ENCODE measurements at regions not wholly inside any gene's neighbourhood (a gene's known extent, or its start where the extent isn't known, plus 50 kb on each side); places are given as distances from the start of the nearest gene placed in this dataset.
"Not testable (repeated sequence)": the region's sequence is repeated elsewhere in the genome, so short reads cannot be mapped to it uniquely, and the experiment has no call there.

GRCh38 chr21:23949493-23949892 lies 1657.8 kb downstream of the MRPL39 start:
- DNase-seq, result no peak

DNA sequence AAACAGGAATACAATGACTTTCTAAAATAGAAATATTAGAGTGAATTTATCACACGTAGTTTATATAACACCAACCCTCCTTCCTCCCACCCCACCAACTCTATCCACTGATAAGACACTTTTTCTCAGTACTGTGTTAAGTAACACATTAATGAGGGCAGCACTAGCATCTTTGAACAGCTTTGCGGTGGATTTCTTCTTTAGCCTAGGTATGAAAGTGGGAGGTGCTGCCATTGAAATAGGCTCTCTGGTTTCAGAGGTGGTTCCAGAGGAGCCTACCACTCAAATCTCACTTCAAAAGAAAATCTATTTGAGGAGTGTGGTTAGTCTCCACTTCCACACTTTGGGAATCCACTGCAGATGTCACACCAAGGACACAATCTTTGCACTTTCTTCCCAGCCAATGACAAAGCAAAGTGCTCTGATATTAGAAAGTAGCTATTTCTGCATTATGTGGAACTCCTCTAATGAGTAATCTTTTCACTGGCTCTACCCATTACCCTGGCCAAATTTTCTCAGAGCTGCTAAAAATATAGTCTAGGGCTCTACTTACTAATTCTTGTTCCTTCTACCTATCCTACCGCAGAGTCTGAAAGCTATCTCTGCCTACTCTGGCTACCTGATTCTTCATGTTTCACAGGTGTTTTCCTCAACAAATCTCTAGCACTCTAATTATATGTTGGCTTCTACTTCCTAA lies 1667.8 kb downstream of the MRPL39 start:
- DNase-seq, result no peak

- DNase-seq, result no peak
These were observed 1670.3 kb downstream of the MRPL39 start for GRCh38 chr21:23936991-23937390.

DNA sequence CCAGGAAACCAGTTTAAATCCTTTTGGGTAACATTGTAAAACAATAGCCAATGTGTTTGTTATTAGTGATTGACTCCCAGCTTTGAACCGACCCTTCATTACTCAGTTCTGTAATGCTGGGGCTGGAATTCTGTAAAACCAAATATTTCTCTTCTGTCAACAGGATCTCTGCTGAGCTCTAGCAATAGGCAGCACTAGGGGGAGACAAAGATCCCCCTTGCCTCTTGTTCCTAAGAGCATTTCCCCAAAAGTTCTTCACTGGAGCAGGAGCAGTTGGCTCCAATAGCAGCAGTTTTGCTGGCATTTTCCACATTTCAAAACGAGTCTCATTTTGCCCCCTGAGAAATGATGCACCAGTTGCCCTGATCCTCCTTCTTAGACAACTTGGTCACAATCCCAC lies 1671.1 kb downstream of the MRPL39 start:
- no peak for DNase-seq

- DNase-seq, result no peak
These were observed 1676.7 kb downstream of the MRPL39 start for GRCh38 chr21:23930565-23930964.

- DNase-seq, result not testable (repeated sequence)
These were observed 1680.9 kb downstream of the MRPL39 start for GRCh38 chr21:23926430-23926829.

DNA sequence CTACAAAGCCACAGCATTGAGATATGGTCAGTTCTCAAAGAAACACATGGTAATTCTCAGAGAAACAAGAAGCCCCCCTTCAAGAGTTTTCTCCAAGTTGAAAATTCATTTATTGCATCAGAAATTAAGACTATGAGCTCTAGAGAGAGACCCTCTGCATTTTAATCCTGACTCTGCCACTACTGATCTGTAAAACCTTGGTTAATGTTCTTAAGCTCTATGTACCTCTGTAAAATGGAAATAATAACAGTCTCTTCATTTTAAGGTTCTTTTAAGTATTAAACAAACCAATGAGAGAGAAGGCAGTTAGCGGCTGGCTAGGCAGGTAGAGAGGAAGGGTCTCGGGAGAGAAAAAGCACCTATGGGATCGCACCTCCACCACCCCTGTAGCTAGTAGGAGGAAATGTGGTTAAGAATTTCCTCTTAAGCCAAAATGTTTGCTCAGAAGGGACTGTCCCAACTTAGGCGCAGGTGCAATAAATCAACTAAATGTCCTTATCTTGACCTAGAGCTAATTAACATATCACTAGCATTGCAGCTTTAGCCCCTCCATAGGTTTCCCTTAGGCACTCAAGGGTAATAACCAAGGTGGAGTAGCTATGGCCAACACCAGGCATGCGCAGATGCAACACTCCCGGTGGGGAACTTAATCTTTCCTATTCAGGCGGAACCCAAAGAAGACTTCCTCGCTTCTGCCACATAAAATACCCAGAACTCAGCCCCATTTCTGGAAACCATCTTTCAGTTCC lies 1685.4 kb downstream of the MRPL39 start:
- DNase-seq, result peak in 1 of 2 donors; percentile 43

DNA sequence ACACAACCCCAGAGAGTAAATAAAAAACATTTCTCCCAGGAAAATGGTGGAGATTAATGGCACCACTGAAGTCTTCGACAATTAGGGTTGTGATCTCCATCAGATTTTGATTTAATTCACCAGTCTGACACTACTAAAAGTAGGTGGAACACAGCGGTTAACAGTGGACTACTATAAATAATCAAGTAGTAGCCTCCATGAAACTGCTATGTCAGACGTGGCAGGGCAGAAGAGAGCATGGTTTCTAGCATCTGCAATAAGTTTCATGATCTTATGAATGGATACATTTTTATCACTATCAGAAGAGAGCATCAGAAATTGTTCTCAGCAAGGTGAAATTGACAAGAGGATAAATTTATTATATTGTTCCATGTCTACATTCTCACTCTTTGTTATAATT lies 1706.6 kb downstream of the MRPL39 start:
- DNase-seq, result no peak

- no peak for DNase-seq
These were observed 1707.7 kb downstream of the MRPL39 start for GRCh38 chr21:23899561-23899960.

GRCh38 chr21:23890652-23891051 lies 1716.6 kb downstream of the MRPL39 start:
- DNase-seq, result no peak

GRCh38 chr21:23887725-23888306 lies 1719.5 kb downstream of the MRPL39 start:
- peak; percentile 34 to 60 for DNase-seq

GRCh38 chr21:23886828-23887724 lies 1720.2 kb downstream of the MRPL39 start:
- DNase-seq, result no peak

GRCh38 chr21:23881783-23882182 lies 1725.5 kb downstream of the MRPL39 start:
- DNase-seq, result no peak

DNA sequence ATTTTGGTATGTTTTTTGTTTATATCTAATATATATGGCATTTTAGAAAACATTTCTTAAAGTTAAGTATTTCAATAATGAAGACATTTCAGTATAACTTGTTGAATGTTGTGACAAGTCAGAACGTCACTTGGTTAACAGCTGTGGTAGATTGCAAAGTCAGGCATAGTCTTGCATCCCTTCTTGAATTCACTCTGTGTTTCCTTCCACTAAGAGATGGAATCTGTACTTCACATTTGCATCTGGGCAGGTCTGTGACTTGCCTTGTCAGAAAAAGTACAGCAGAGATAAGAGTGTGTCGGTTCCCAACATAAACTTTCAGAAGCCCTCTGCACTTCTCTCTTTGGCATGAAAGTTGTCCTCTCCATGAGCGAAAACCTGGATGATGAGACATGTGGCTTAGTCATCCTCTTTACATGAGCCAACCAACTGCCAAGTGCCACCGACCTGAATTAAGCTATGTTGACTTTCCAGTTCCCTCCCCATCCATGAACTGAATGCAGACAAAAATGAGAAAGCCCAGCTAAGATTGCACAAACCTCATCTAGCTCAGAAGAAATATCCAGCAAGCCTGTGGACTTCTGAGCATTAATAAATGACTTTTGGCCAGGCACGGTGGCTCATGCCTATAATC lies 1730.2 kb downstream of the MRPL39 start:
- no peak for DNase-seq

DNA sequence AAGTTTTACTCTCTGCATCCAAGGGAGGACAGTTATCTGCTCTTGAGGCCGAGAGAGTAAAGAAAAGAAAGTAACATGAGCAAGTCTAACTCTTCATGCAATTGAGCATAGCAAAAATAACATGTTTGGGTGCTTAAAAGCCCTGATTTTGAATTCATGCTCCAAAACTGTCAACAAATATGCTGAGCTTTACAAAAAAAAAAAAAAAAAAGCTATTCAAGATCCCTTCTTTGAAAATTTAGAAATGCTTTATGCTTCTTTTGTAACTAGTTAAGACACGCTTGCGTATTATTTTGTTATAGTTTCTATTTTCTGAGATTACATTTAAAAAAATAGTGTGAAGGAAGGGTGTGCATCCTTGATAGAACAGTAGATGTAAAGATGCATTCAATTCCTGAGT lies 1733.0 kb downstream of the MRPL39 start:
- DNase-seq, result no peak

- DNase-seq, result no peak
These were observed 1745.3 kb downstream of the MRPL39 start for GRCh38 chr21:23861911-23862504.

GRCh38 chr21:23858878-23859277 lies 1748.4 kb downstream of the MRPL39 start:
- DNase-seq, result no peak

GRCh38 chr21:23853796-23854379 lies 1753.4 kb downstream of the MRPL39 start:
- peak; percentile 20 to 47 for DNase-seq

DNA sequence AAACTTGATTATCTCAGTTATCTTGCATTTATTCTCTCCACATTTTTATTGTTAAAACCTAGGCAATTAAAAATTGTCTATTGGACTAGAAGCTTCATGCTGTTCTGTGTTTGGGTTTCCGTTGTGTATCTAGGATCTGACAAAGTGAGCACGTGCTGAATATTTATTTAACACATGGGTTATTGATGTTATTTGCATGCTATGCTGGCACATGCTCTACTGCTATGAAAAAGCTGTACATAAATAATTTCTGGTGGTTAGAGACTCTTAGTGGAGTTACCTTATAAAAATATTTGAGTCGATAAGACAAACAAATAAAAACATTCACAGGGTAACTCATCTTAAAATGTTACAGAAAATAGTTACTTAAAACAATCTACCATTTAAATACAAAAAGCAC lies 1769.7 kb downstream of the MRPL39 start:
- no peak for DNase-seq

GRCh38 chr21:23822760-23823159 lies 1784.5 kb downstream of the MRPL39 start:
- DNase-seq, result no peak

GRCh38 chr21:23817337-23817736 lies 1789.9 kb downstream of the MRPL39 start:
- DNase-seq, result no peak

- no peak for DNase-seq
These were observed 1794.8 kb downstream of the MRPL39 start for GRCh38 chr21:23812485-23812884.

Measured in CD4-positive, alpha-beta T cell treated with Interferon alpha-2 for 1 hour (primary cell).